Right lobe of liver (tissue), 6 donors: ENCODE measurements at regions not wholly inside any gene's neighbourhood (a gene's known extent, or its start where the extent isn't known, plus 50 kb on each side); places are given as distances from the start of the nearest gene placed in this dataset.

ENCODE experiments used
- ATAC-seq, 4 donors: fragments of 200-7000 bp; cut with Tn5 transposase; one replicate each; pipeline ENCODE4 v1.9.1; 2020; ENCODE audit warnings: mild to moderate bottlenecking in 4 of 4, moderate library complexity in 4 of 4
- DNase-seq, 3 donors: peaks; one replicate each; pipeline ENCODE4 v3.0.0-alpha.2; 2020
- H3K27ac ChIP-seq, 3 donors: fragments of 200-600 bp; one replicate each; pipeline ENCODE4 v1.8.0; 2022
- H3K27me3 ChIP-seq, 2 donors: fragments of 200-600 bp; one replicate each; pipeline ENCODE4 v1.8.0; 2022
- H3K36me3 ChIP-seq, 4 donors: fragments of 200-600 bp; sonication (generic) in 1 of 4; one replicate each; pipeline versions ENCODE4 v1.5.1 to v1.8.0; 2017 to 2022; ENCODE audit warnings: control low read depth in 1 of 4
- H3K4me1 ChIP-seq, 4 donors: fragments of 200-600 bp; sonication (generic) in 1 of 4; one replicate each; pipeline versions ENCODE4 v1.5.1 to v1.8.0; 2017 to 2022; ENCODE audit warnings: control low read depth in 1 of 4
- H3K4me3 ChIP-seq, 3 donors: fragments of 200-600 bp; one replicate each; pipeline ENCODE4 v1.8.0; 2022
- H3K9me3 ChIP-seq, 4 donors: fragments of 200-600 bp; sonication (generic) in 1 of 4; one replicate each; pipeline versions ENCODE4 v1.5.1 to v1.8.0; 2017 to 2022; ENCODE audit warnings: control low read depth in 1 of 4
- CTCF ChIP-seq, 4 donors: fragments of 200-600 bp in 3 of 4; fragments of 450-650 bp in 1 of 4; IDR thresholded peaks; one replicate each; pipeline versions ENCODE4 v1.5.1 to v1.8.0; 2016 to 2022; ENCODE audit warnings: antibody characterized with exemption in 4 of 4, mild to moderate bottlenecking in 2 of 4
- POLR2A ChIP-seq: fragments of 450-650 bp; IDR thresholded peaks from one replicate; pipeline ENCODE4 v1.6.1; 2017; ENCODE audit warnings: antibody characterized with exemption, mild to moderate bottlenecking
- WGBS: methylation state at CpG from one replicate; pipeline ENCODE4 v1.1.6; 2018; ENCODE audit warnings: low coverage, low lambda C conversion rate; ENCODE audit not compliant: insufficient coverage; ENCODE audit errors: missing lambda C conversion rate; 5-methylcytosine and 5-hydroxymethylcytosine counted together
- intact Hi-C, 2 donors: fragments of 100-400 bp; cut with DNase I; formaldehyde crosslinking; loops; one replicate each; pipeline versions ENCODE4 v1.11.2 to v1.14.1; 2022
- donor health status: DM: no; HTN: yes; CAD: no.
- donor health status: DM: no; HTN: no; CAD: no.
- donor health status: DM: no; HTN: no; CAD: no.
- donor health status: DM: no; HTN: yes; CAD: no.
- donor health status: DM: no; HTN: yes; CAD: no.

- Histone ChIP-seq H3K9me3 (no peaks in the 10 kb centered on the region), H3K4me3 (no peak overlapping the region), H3K27ac (no peak overlapping the region), H3K27me3 (no peaks in the 10 kb centered on the region), H3K4me1 (no peaks in the 10 kb centered on the region), H3K36me3 (no peaks in the 10 kb centered on the region)
- intact Hi-C loops, result no loop called here
- DNase-seq (no peak), ATAC-seq (no peak)
- 86% methylated on average over 1 of the region's 1 CpG for WGBS
- TF ChIP-seq POLR2A, result no peak
- no peak for TF ChIP-seq CTCF (IDR thresholded peaks at IDR 0.05)
Measured at GRCh38 chr20:52798124-52798523, 174.0 kb upstream of the TSHZ2 start.

GRCh38 chr20:52794853-52795252 lies 177.3 kb upstream of the TSHZ2 start:
- H3K27me3 ChIP-seq, result no peaks in the 10 kb centered on the region
- no peak for DNase-seq
- no peaks in the 10 kb centered on the region for H3K9me3 ChIP-seq
- H3K27ac ChIP-seq, result no peak overlapping the region
- ATAC-seq, result no peak
- no peak overlapping the region for H3K4me3 ChIP-seq
- H3K4me1 ChIP-seq, result no peaks in the 10 kb centered on the region
- intact Hi-C loops, result no loop called here
- TF ChIP-seq CTCF (IDR thresholded peaks at IDR 0.05) (no peak), POLR2A (no peak)
- no peaks in the 10 kb centered on the region for H3K36me3 ChIP-seq

GRCh38 chr20:52793339-52793963 lies 178.7 kb upstream of the TSHZ2 start:
- intact Hi-C loops, result no loop called here
- DNase-seq (no peak), ATAC-seq (no peak)
- no peaks in the 10 kb centered on the region for H3K9me3 ChIP-seq
- no peaks in the 10 kb centered on the region for H3K36me3 ChIP-seq
- H3K4me1 ChIP-seq, result no peaks in the 10 kb centered on the region
- no peaks in the 10 kb centered on the region for H3K27me3 ChIP-seq
- no peak overlapping the region for H3K27ac ChIP-seq
- no peak overlapping the region for H3K4me3 ChIP-seq
- TF ChIP-seq CTCF (IDR thresholded peaks at IDR 0.05) (no peak), POLR2A (no peak)
- WGBS, result 70% methylated on average over 7 of the region's 7 CpGs

GRCh38 chr20:52791091-52791490 lies 181.1 kb upstream of the TSHZ2 start:
- TF ChIP-seq POLR2A (no peak), CTCF (IDR thresholded peaks at IDR 0.05) (no peak)
- intact Hi-C loops, result no loop called here
- Histone ChIP-seq H3K9me3 (no peaks in the 10 kb centered on the region), H3K27me3 (no peaks in the 10 kb centered on the region), H3K4me3 (no peak overlapping the region), H3K4me1 (no peaks in the 10 kb centered on the region), H3K27ac (no peak overlapping the region), H3K36me3 (no peaks in the 10 kb centered on the region)
- ATAC-seq (no peak), DNase-seq (no peak)
- 78% methylated on average over 1 of the region's 1 CpG for WGBS

GRCh38 chr20:52789716-52790115 lies 182.4 kb upstream of the TSHZ2 start:
- no peak for ATAC-seq
- TF ChIP-seq CTCF (IDR thresholded peaks at IDR 0.05) (no peak), POLR2A (no peak)
- WGBS, result 100% methylated on average over 2 of the region's 2 CpGs

More at GRCh38 chr20:52789716-52790115, 182.4 kb upstream of the TSHZ2 start:
- Histone ChIP-seq H3K4me1 (no peaks in the 10 kb centered on the region), H3K9me3 (no peaks in the 10 kb centered on the region), H3K4me3 (no peak overlapping the region), H3K27ac (no peak overlapping the region), H3K36me3 (no peaks in the 10 kb centered on the region), H3K27me3 (no peaks in the 10 kb centered on the region)
- intact Hi-C loops, result no loop called here
- no peak for DNase-seq
